Ectodermal cell (in vitro differentiated cells): ENCODE measurements at regions not wholly inside any gene's neighbourhood (a gene's known extent, or its start where the extent isn't known, plus 50 kb on each side); places are given as distances from the start of the nearest gene placed in this dataset.
A peak's percentile ranks its signal among the peaks of the same experiment; 100 is the strongest.
"Not testable (repeated sequence)": the region's sequence is repeated elsewhere in the genome, so short reads cannot be mapped to it uniquely, and the experiment has no call there.

ENCODE experiments used
- H3K27ac ChIP-seq: 2 replicates; pipeline ENCODE4 v1.7.0; 2013; ENCODE audit warnings: mild to moderate bottlenecking, low read depth, low read length; ENCODE audit not compliant: insufficient read depth, poor library complexity, severe bottlenecking
- H3K27me3 ChIP-seq: 2 replicates; pipeline ENCODE4 v1.7.0; 2013; ENCODE audit warnings: mild to moderate bottlenecking, low read length; ENCODE audit not compliant: insufficient read depth, control insufficient read depth, poor library complexity, severe bottlenecking
- H3K36me3 ChIP-seq: one replicate; pipeline ENCODE4 v1.7.0; 2013; ENCODE audit warnings: low read length; ENCODE audit not compliant: control insufficient read depth, insufficient read depth
- H3K4me1 ChIP-seq: one replicate; pipeline ENCODE4 v1.7.0; 2013; ENCODE audit warnings: low read length; ENCODE audit not compliant: control insufficient read depth, insufficient read depth
- H3K4me3 ChIP-seq: 2 replicates; pipeline ENCODE4 v1.7.0; 2013; ENCODE audit warnings: low read depth, low read length, control low read depth; ENCODE audit not compliant: insufficient read depth
- H3K9me3 ChIP-seq: 2 replicates; pipeline ENCODE4 v1.7.0; 2013; ENCODE audit warnings: mild to moderate bottlenecking, low read length, moderate library complexity; ENCODE audit not compliant: control insufficient read depth
- WGBS, 2 experiments: methylation state at CpG; one replicate each; pipeline ENCODE4 v1.1.7; 2013; ENCODE audit warnings: missing lambda C conversion rate in 2 of 2; 5-methylcytosine and 5-hydroxymethylcytosine counted together

DNA sequence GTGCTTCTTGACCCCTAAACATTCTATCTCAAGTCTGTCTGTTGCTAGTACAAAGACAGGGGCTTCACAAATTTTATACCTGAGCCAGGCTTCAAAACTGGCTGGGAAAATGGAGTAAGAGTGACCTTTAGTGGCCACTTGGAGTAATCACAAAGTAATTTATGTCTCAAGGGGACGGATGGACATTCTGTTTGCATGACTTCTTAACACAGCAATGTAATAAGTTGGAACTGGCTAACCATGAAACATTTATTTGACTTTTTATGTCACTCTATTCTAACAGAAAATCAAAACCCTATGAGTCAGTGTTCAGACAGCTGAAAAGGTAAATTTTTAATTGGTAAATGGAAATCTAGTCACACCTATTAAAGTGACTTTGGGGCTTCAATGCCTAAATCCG is 600.6 kb downstream of the ANKRD50 start:
- 50 to 64% methylated on average over 2 of the region's 2 CpGs for WGBS, 2 experiments
- Histone ChIP-seq H3K4me3 (no peak overlapping the region), H3K27me3 (no peaks in the 10 kb centered on the region), H3K4me1 (no peaks in the 10 kb centered on the region), H3K9me3 (no peaks in the 10 kb centered on the region), H3K36me3 (no peaks in the 10 kb centered on the region), H3K27ac (no peak overlapping the region)

DNA sequence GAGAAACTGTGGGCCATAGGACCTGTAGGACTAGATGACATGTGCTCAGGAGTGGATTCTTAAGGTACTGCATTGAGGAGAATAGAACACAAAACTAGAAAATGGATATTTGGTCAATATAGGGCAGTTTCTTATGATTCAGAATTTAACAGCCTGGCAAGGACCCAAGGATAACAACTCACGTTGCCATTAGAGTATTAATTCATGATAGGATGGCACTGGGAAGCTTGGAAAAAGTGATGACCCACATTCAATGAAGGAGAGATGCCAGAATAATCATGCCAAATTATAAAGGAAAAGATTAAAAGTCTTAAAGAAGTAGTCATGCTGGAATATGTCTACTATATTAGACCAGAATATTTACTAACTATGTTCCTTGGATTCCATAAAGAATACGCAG is 594.5 kb downstream of the ANKRD50 start:
- Histone ChIP-seq H3K27me3 (no peaks in the 10 kb centered on the region), H3K36me3 (no peaks in the 10 kb centered on the region), H3K4me3 (no peak overlapping the region), H3K9me3 (no peaks in the 10 kb centered on the region), H3K4me1 (no peaks in the 10 kb centered on the region), H3K27ac (no peak overlapping the region)
- 90 to 96% methylated on average over 2 of the region's 2 CpGs for WGBS, 2 experiments

- Histone ChIP-seq H3K4me3 (no peak overlapping the region), H3K9me3 (no peaks in the 10 kb centered on the region), H3K27me3 (no peaks in the 10 kb centered on the region), H3K36me3 (no peaks in the 10 kb centered on the region), H3K4me1 (no peaks in the 10 kb centered on the region), H3K27ac (no peak overlapping the region)
- WGBS, 2 experiments: 90 to 100% methylated on average over 1 of the region's 1 CpG
Observed at GRCh38 chr4:124121461-124121971, 591.0 kb downstream of the ANKRD50 start.

DNA sequence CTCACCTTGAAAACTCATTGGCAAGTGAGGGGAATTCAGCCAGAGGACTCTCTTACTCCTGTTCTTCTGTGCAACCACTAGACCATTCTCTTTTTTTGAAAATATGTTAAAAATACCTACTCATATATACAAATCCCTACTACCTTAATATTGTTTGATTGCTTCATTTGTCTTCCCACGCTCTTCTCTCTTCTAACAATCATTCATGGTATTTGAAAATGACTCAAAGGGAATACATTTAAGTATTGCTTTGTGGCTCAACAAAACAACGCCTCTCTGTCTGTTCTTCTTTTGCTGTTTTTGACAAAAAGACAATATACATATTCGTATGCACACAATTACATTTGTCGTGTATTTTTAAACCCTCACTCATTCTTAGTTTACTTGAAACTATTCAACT is 589.4 kb downstream of the ANKRD50 start:
- H3K4me3 ChIP-seq: no peak overlapping the region

DNA sequence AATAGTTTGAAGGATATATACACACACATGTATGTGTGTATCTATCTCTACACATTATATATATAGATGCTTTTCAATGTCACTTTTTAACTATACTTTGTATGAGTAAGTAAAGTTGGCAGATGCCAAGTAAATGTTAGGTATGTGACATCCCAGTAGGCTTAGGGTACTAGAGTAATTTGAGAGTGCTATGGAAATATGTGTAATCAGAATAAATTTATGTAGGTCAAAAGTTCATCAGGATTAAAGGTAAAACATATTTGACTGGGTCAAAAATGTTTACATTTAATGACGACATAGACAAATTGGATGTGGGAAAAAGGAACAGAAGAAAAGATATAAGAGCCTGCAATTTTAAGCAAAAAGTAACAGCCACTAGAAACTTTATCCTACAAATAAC is 588.8 kb downstream of the ANKRD50 start:
- Histone ChIP-seq H3K4me1 (no peaks in the 10 kb centered on the region), H3K9me3 (no peaks in the 10 kb centered on the region), H3K27me3 (no peaks in the 10 kb centered on the region), H3K36me3 (no peaks in the 10 kb centered on the region), H3K4me3 (no peak overlapping the region), H3K27ac (no peak overlapping the region)
- WGBS, 2 experiments: 100% methylated on average over 1 of the region's 1 CpG

More for the DNA sequence above, 589.4 kb downstream of the ANKRD50 start:
- H3K27me3 ChIP-seq: no peaks in the 10 kb centered on the region
- H3K27ac ChIP-seq: no peak overlapping the region
- H3K9me3 ChIP-seq: no peaks in the 10 kb centered on the region
- WGBS, 2 experiments: 91 to 92% methylated on average over 4 of the region's 4 CpGs
- H3K36me3 ChIP-seq: no peaks in the 10 kb centered on the region
- H3K4me1 ChIP-seq: no peaks in the 10 kb centered on the region

GRCh38 chr4:124131324-124131723 is 581.2 kb downstream of the ANKRD50 start:
- not testable (repeated sequence) for H3K36me3 ChIP-seq, H3K4me1 ChIP-seq, H3K4me3 ChIP-seq, H3K9me3 ChIP-seq, H3K27me3 ChIP-seq, H3K27ac ChIP-seq
- 86 to 96% methylated on average over 6 of the region's 6 CpGs for WGBS, 2 experiments

GRCh38 chr4:124132161-124132560 is 580.4 kb downstream of the ANKRD50 start:
- Histone ChIP-seq H3K27me3 (no peaks in the 10 kb centered on the region), H3K9me3 (no peaks in the 10 kb centered on the region), H3K27ac (no peak overlapping the region), H3K4me1 (no peaks in the 10 kb centered on the region), H3K4me3 (no peak overlapping the region), H3K36me3 (no peaks in the 10 kb centered on the region)
- 65 to 77% methylated on average over 2 of the region's 2 CpGs for WGBS, 2 experiments

GRCh38 chr4:124133753-124134152 is 578.8 kb downstream of the ANKRD50 start:
- no peaks in the 10 kb centered on the region for H3K36me3 ChIP-seq
- no peak overlapping the region for H3K27ac ChIP-seq
- no peaks in the 10 kb centered on the region for H3K4me1 ChIP-seq
- H3K27me3 ChIP-seq: no peaks in the 10 kb centered on the region
- no peak overlapping the region for H3K4me3 ChIP-seq
- WGBS, 2 experiments: 86 to 100% methylated on average over 1 of the region's 1 CpG
- H3K9me3 ChIP-seq: no peaks in the 10 kb centered on the region

GRCh38 chr4:124135409-124135813 is 577.1 kb downstream of the ANKRD50 start:
- H3K9me3 ChIP-seq: no peaks in the 10 kb centered on the region
- H3K4me1 ChIP-seq: no peaks in the 10 kb centered on the region
- WGBS, 2 experiments: 100% methylated on average over 1 of the region's 1 CpG; no CpG with 5 or more reads in 1 of the 2 experiments
- no peak overlapping the region for H3K27ac ChIP-seq
- no peaks in the 10 kb centered on the region for H3K36me3 ChIP-seq
- no peak overlapping the region for H3K4me3 ChIP-seq
- H3K27me3 ChIP-seq: no peaks in the 10 kb centered on the region

DNA sequence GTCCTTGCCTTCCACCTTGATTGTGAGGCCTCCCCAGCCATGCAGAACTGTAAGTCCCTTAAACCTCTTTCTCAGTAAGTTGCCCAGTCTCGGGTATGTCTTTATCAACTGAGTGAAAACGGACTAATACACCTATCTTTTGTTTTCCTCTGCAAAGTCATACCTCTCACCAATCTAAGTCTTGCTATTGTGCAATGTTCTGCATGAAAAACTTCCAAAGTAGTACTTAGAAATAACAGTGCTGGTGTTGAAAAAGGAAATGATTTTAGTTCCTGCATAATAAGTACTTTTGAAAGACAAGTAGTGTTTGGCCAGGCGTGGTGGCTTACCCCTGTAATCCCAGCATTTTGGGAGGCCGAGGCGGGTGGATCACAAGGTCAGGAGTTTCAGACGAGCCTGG is 573.5 kb downstream of the ANKRD50 start:
- no peak overlapping the region for H3K4me3 ChIP-seq
- no peaks in the 10 kb centered on the region for H3K9me3 ChIP-seq
- no peaks in the 10 kb centered on the region for H3K4me1 ChIP-seq
- H3K36me3 ChIP-seq: no peaks in the 10 kb centered on the region
- no peak overlapping the region for H3K27ac ChIP-seq
- WGBS, 2 experiments: 85 to 90% methylated on average over 5 to 6 of the region's 6 CpGs
- H3K27me3 ChIP-seq: no peaks in the 10 kb centered on the region

- Histone ChIP-seq H3K9me3 (no peaks in the 10 kb centered on the region), H3K4me1 (no peaks in the 10 kb centered on the region), H3K4me3 (no peak overlapping the region), H3K27ac (peak overlapping the region; percentile 1), H3K27me3 (no peaks in the 10 kb centered on the region), H3K36me3 (no peaks in the 10 kb centered on the region)
- WGBS, 2 experiments: 96 to 97% methylated on average over 4 of the region's 4 CpGs
Observed at GRCh38 chr4:124143632-124144031, 568.9 kb downstream of the ANKRD50 start.
